ENCODE measurements at regions not wholly inside any gene's neighbourhood (a gene's known extent, or its start where the extent isn't known, plus 50 kb on each side); places are given as distances from the start of the nearest gene placed in this dataset.

DNA sequence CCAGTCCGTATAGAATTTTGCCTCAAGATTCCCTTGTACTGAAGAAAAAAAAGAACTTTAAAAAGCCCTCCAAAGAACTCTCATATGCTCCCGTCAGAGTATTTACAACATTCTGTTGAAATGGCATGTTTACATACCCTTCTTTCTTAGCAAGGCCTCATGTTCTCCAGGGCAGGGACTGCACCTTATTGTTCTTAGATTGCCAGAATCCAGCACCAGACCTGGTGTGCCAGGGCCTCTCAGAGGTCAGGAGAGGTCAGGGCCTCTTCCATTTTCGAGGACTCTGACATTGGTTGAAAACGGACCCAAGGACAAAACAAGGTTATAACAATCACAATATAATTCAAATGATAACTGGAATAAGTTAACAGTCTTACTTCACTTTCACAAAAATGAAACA lies 78.2 kb downstream of the TNP1 start:
- no peaks in the 10 kb centered on the region for H3K36me3 ChIP-seq (ENCODE audit: low read length)
- no peaks in the 10 kb centered on the region for H3K27me3 ChIP-seq (ENCODE audit: low read length)
- no peak overlapping the region for H3K27ac ChIP-seq (ENCODE audit: low read depth, low read length)
- H3K4me2 ChIP-seq (ENCODE audit: low read depth, low read length, poor library complexity, severe bottlenecking) = no peak overlapping the region
- no peaks in the 10 kb centered on the region for H3K9me2 ChIP-seq (replicated peaks; ENCODE audit: insufficient read depth, low read length)
- TF ChIP-seq EZH2phosphoT487 (conservative IDR thresholded peaks at IDR 0.05; ENCODE audit: low read length) (no peak), CTCF (IDR thresholded peaks at IDR 0.05; ENCODE audit: insufficient read depth, low read length, poor library complexity, severe bottlenecking) (no peak)
- no peak overlapping the region for H2AFZ ChIP-seq (ENCODE audit: low read depth, low read length, severe bottlenecking)
- H3K9ac ChIP-seq (ENCODE audit: low read length) = no peak overlapping the region
- no peaks in the 10 kb centered on the region for H3K79me2 ChIP-seq (ENCODE audit: insufficient read depth, low read length)
- H3K9me3 ChIP-seq (ENCODE audit: insufficient read depth, low read length) = no peaks in the 10 kb centered on the region
- no peak overlapping the region for H3K4me3 ChIP-seq (ENCODE audit: insufficient read depth, low read length, poor library complexity, severe bottlenecking)
- H3F3A ChIP-seq (ENCODE audit: insufficient read depth) = no peaks in the 10 kb centered on the region
- no peaks in the 10 kb centered on the region for H4K20me1 ChIP-seq (ENCODE audit: low read depth, low read length)

DNA sequence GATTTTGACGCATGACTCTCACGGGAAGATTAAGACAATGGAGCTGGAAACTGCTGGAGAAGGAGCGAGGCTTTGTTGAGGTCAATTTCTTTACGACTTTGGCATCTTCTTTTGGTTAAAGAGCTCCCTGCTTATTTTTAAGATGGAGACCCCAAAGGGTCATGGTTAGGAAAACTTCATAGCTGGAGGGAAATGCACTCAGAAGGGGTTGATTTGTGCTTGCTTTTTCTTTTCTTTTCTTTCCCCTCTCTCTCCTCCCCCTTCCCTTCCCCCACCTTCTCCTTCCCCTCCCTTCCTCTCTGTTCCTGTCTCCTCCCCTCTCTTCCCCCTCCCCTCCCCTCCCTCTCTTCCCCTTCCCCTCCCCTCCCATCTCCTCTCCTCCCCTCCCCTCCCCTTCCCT lies 79.0 kb downstream of the TNP1 start:
- Histone ChIP-seq H3K9ac (ENCODE audit: low read length) (no peak overlapping the region), H3K9me3 (ENCODE audit: insufficient read depth, low read length) (no peaks in the 10 kb centered on the region), H3K27me3 (ENCODE audit: low read length) (no peaks in the 10 kb centered on the region), H4K20me1 (ENCODE audit: low read depth, low read length) (no peaks in the 10 kb centered on the region), H3F3A (ENCODE audit: insufficient read depth) (no peaks in the 10 kb centered on the region), H3K9me2 (replicated peaks; ENCODE audit: insufficient read depth, low read length) (no peaks in the 10 kb centered on the region), H3K36me3 (ENCODE audit: low read length) (no peaks in the 10 kb centered on the region), H3K4me3 (ENCODE audit: insufficient read depth, low read length, poor library complexity, severe bottlenecking) (no peak overlapping the region), H3K27ac (ENCODE audit: low read depth, low read length) (no peak overlapping the region), H2AFZ (ENCODE audit: low read depth, low read length, severe bottlenecking) (no peak overlapping the region), H3K4me2 (ENCODE audit: low read depth, low read length, poor library complexity, severe bottlenecking) (no peak overlapping the region), H3K79me2 (ENCODE audit: insufficient read depth, low read length) (no peaks in the 10 kb centered on the region)
- TF ChIP-seq EZH2phosphoT487 (conservative IDR thresholded peaks at IDR 0.05; ENCODE audit: low read length) (no peak), CTCF (IDR thresholded peaks at IDR 0.05; ENCODE audit: insufficient read depth, low read length, poor library complexity, severe bottlenecking) (no peak)

GRCh38 chr2:216777637-216778273 lies 82.1 kb downstream of the TNP1 start:
- Histone ChIP-seq H3K79me2 (ENCODE audit: insufficient read depth, low read length) (no peaks in the 10 kb centered on the region), H3K36me3 (ENCODE audit: low read length) (no peaks in the 10 kb centered on the region), H3F3A (ENCODE audit: insufficient read depth) (no peaks in the 10 kb centered on the region), H3K27me3 (ENCODE audit: low read length) (no peaks in the 10 kb centered on the region), H3K9ac (ENCODE audit: low read length) (no peak overlapping the region), H3K27ac (ENCODE audit: low read depth, low read length) (no peak overlapping the region), H3K9me3 (ENCODE audit: insufficient read depth, low read length) (no peaks in the 10 kb centered on the region), H4K20me1 (ENCODE audit: low read depth, low read length) (no peaks in the 10 kb centered on the region), H2AFZ (ENCODE audit: low read depth, low read length, severe bottlenecking) (no peak overlapping the region), H3K9me2 (replicated peaks; ENCODE audit: insufficient read depth, low read length) (no peaks in the 10 kb centered on the region), H3K4me3 (ENCODE audit: insufficient read depth, low read length, poor library complexity, severe bottlenecking) (no peak overlapping the region), H3K4me2 (ENCODE audit: low read depth, low read length, poor library complexity, severe bottlenecking) (no peak overlapping the region)
- TF ChIP-seq CTCF (IDR thresholded peaks at IDR 0.05; ENCODE audit: insufficient read depth, low read length, poor library complexity, severe bottlenecking) (peak; percentile 47), EZH2phosphoT487 (conservative IDR thresholded peaks at IDR 0.05; ENCODE audit: low read length) (no peak)

All from SU-DHL-6 (cell line).